DND-41 (cell line): ENCODE measurements at regions not wholly inside any gene's neighbourhood (a gene's known extent, or its start where the extent isn't known, plus 50 kb on each side); places are given as distances from the start of the nearest gene placed in this dataset.

Source experiments
- ATAC-seq: fragments of 200-7000 bp; cut with Tn5 transposase; 3 replicates; pipeline ENCODE4 v1.9.1; 2021; ENCODE audit warnings: low read depth; ENCODE audit not compliant: insufficient read depth
- DNase-seq: peaks from one replicate; pipeline ENCODE4 v3.0.0-alpha.2; 2020
- H2AFZ ChIP-seq: 2 replicates; pipeline ENCODE4 v1.6.0; 2012; ENCODE audit warnings: low read depth, low read length
- H3K27ac ChIP-seq: 2 replicates; pipeline ENCODE4 v1.5.1; 2012; ENCODE audit warnings: low read length, inconsistent platforms
- H3K27me3 ChIP-seq: fragments of 200-600 bp; sonication (generic); 2 replicates; pipeline ENCODE4 v1.6.0; 2012; ENCODE audit warnings: low read length, mild to moderate bottlenecking, inconsistent platforms; ENCODE audit not compliant: insufficient read depth, poor library complexity
- H3K36me3 ChIP-seq: 2 replicates; pipeline ENCODE4 v1.5.1; 2012; ENCODE audit warnings: low read length, inconsistent platforms; ENCODE audit not compliant: insufficient read depth
- H3K4me1 ChIP-seq: 2 replicates; pipeline ENCODE4 v1.5.1; 2012; ENCODE audit warnings: mild to moderate bottlenecking, low read length; ENCODE audit not compliant: insufficient read depth
- H3K4me2 ChIP-seq: 2 replicates; pipeline ENCODE4 v1.6.0; 2012; ENCODE audit warnings: mild to moderate bottlenecking, moderate library complexity, low read length, inconsistent platforms; ENCODE audit not compliant: insufficient read depth
- H3K4me3 ChIP-seq, 2 experiments: fragments of 200-600 bp in 1 of 2; shearing (Covaris generic) in 1 of 2; 2 replicates each; pipeline ENCODE4 v1.5.1; 2012 to 2016; ENCODE audit warnings: inconsistent platforms in 2 of 2, low read length in 2 of 2, mild to moderate bottlenecking in 2 of 2, low read depth in 1 of 2, moderate library complexity in 1 of 2
- H3K79me2 ChIP-seq: 2 replicates; pipeline ENCODE4 v1.6.0; 2012; ENCODE audit warnings: low read length, inconsistent platforms; ENCODE audit not compliant: insufficient read depth
- H3K9ac ChIP-seq: 2 replicates; pipeline ENCODE4 v1.6.0; 2012; ENCODE audit warnings: low read depth, mild to moderate bottlenecking, inconsistent platforms, low read length, moderate library complexity
- H3K9me3 ChIP-seq: 2 replicates; pipeline ENCODE4 v1.5.1; 2012; ENCODE audit warnings: low read length, moderate library complexity, mild to moderate bottlenecking, inconsistent platforms; ENCODE audit not compliant: insufficient read depth, severe bottlenecking
- H4K20me1 ChIP-seq: 2 replicates; pipeline ENCODE4 v1.6.0; 2012; ENCODE audit warnings: low read length; ENCODE audit not compliant: insufficient read depth
- CTCF ChIP-seq: IDR thresholded peaks from 2 replicates; pipeline ENCODE4 v1.5.1; 2012; ENCODE audit warnings: borderline replicate concordance, low read length, moderate library complexity, mild to moderate bottlenecking; ENCODE audit not compliant: poor library complexity, severe bottlenecking; ENCODE audit errors: extremely low read depth
- EZH2 ChIP-seq: IDR thresholded peaks from 3 replicates; pipeline ENCODE4 v1.6.1; 2012; ENCODE audit warnings: borderline replicate concordance, low read depth, mild to moderate bottlenecking, moderate library complexity, low read length, inconsistent platforms; ENCODE audit not compliant: severe bottlenecking

DNA sequence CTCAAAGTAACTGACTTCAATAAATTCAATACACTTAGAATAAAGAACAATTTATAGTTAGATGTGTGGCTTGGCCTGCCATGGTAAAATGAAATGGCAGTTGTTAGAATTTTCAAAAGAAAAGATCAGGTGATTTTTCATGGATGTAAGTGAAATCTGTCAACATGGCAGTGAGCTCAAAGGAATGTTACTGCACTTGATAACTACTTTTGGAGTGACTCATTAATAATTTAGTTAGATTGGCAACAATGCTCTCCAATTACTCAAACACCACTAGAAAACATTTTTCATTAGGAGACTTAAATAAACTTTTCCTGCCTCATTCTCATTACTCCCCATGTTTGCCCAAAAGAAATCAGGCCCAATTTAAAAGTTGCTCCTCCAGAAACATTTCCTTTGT lies 860.2 kb upstream of the AMELY start:
- H3K36me3 ChIP-seq, result no peaks in the 10 kb centered on the region
- no peaks in the 10 kb centered on the region for H3K79me2 ChIP-seq
- no peak overlapping the region for H3K4me3 ChIP-seq
- no peaks in the 10 kb centered on the region for H3K4me1 ChIP-seq
- DNase-seq (no peak), ATAC-seq (no peak)
- H2AFZ ChIP-seq, result no peak overlapping the region
- H3K4me2 ChIP-seq, result no peak overlapping the region
- H4K20me1 ChIP-seq, result no peaks in the 10 kb centered on the region
- no peak overlapping the region for H3K9ac ChIP-seq
- no peak overlapping the region for H3K27ac ChIP-seq
- H3K27me3 ChIP-seq, result no peaks in the 10 kb centered on the region
- TF ChIP-seq EZH2 (no peak), CTCF (no peak)
- H3K9me3 ChIP-seq, result no peaks in the 10 kb centered on the region

DNA sequence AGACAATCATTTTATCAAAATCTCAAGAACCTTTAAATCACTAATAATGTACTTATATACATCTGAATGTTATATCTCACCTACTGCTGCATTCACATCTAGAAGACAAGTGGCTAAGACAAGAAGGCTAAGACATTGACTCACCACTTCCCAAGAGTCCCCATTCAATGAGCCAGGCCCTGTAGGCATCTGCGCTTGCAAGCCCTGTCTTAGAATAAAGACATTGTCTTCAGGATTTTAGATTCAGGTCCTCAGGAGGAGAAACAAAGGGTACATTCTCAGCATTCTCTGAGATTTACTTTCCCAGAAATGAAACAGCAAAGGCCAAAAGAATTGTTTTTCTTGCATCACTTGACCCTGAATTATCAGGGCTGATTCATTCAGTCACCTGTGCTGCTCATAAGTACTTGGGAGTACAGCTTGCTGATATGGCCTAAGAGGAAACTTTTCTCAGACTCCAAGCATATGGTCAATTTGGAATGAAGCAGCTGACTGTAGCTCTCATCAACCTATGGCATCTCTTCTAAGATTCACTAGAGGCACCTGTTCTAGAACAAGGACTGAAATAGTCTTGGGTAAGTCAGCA lies 858.3 kb upstream of the AMELY start:
- TF ChIP-seq EZH2, result no peak
- no peak for TF ChIP-seq CTCF
- no peaks in the 10 kb centered on the region for H3K4me1 ChIP-seq
- no peak overlapping the region for H3K27ac ChIP-seq
- no peaks in the 10 kb centered on the region for H3K9me3 ChIP-seq
- H3K79me2 ChIP-seq, result no peaks in the 10 kb centered on the region
- H3K27me3 ChIP-seq, result no peaks in the 10 kb centered on the region
- H3K4me3 ChIP-seq, result no peak overlapping the region
- H3K36me3 ChIP-seq, result no peaks in the 10 kb centered on the region
- ATAC-seq, result no peak
- H3K4me2 ChIP-seq, result no peak overlapping the region
- no peak for DNase-seq
- no peaks in the 10 kb centered on the region for H4K20me1 ChIP-seq
- no peak overlapping the region for H3K9ac ChIP-seq
- H2AFZ ChIP-seq, result no peak overlapping the region

- Histone ChIP-seq H3K27me3 (no peaks in the 10 kb centered on the region), H3K4me1 (no peaks in the 10 kb centered on the region), H3K4me2 (no peak overlapping the region), H3K27ac (no peak overlapping the region), H4K20me1 (no peaks in the 10 kb centered on the region), H3K9ac (no peak overlapping the region), H3K79me2 (no peaks in the 10 kb centered on the region), H3K4me3 (no peak overlapping the region), H2AFZ (no peak overlapping the region), H3K36me3 (no peaks in the 10 kb centered on the region), H3K9me3 (no peaks in the 10 kb centered on the region)
- DNase-seq (no peak), ATAC-seq (no peak)
- TF ChIP-seq CTCF (no peak), EZH2 (no peak)
Observed at GRCh38 chrY:7768901-7769300, 857.3 kb upstream of the AMELY start.

GRCh38 chrY:7753711-7754110 lies 842.2 kb upstream of the AMELY start:
- Histone ChIP-seq H2AFZ (no peak overlapping the region), H3K27me3 (no peaks in the 10 kb centered on the region), H3K9me3 (no peaks in the 10 kb centered on the region), H4K20me1 (no peaks in the 10 kb centered on the region), H3K4me3 (no peak overlapping the region), H3K79me2 (no peaks in the 10 kb centered on the region), H3K36me3 (no peaks in the 10 kb centered on the region), H3K4me1 (no peaks in the 10 kb centered on the region), H3K9ac (no peak overlapping the region), H3K27ac (no peak overlapping the region), H3K4me2 (no peak overlapping the region)
- TF ChIP-seq EZH2, result no peak
- TF ChIP-seq CTCF, result no peak
- DNase-seq (no peak), ATAC-seq (no peak)
